ENCODE measurements at regions not wholly inside any gene's neighbourhood (a gene's known extent, or its start where the extent isn't known, plus 50 kb on each side); places are given as distances from the start of the nearest gene placed in this dataset.
"Not testable (repeated sequence)": the region's sequence is repeated elsewhere in the genome, so short reads cannot be mapped to it uniquely, and the experiment has no call there.

- no peak overlapping the region for H3K4me3 ChIP-seq (ENCODE audit: low read depth, low read length)
- no peak for TF ChIP-seq CTCF (IDR thresholded peaks at IDR 0.05; ENCODE audit: low read depth, low read length, missing control alignments)
- no peaks in the 10 kb centered on the region for H3K36me3 ChIP-seq (replicated peaks)
- DNase-seq = no peak
- no peaks in the 10 kb centered on the region for H3K27me3 ChIP-seq (replicated peaks)
- in situ Hi-C loops (cut with HindIII; ENCODE audit: low pct_ligation_motif_present, low sequenced_read_pairs) = no loop called here
- H3K27ac ChIP-seq = no peak overlapping the region
Measured at GRCh38 chr4:11647433-11647832, 218.7 kb upstream of the HS3ST1 start.

- H3K36me3 ChIP-seq (replicated peaks); in situ Hi-C loops (cut with HindIII; ENCODE audit: low pct_ligation_motif_present, low sequenced_read_pairs); H3K4me3 ChIP-seq (ENCODE audit: low read depth, low read length): not testable (repeated sequence)
Measured at GRCh38 chr4:11643081-11643480, 214.4 kb upstream of the HS3ST1 start.

GRCh38 chr4:11640584-11640983 lies 211.9 kb upstream of the HS3ST1 start:
- Histone ChIP-seq H3K36me3 (replicated peaks) (no peaks in the 10 kb centered on the region), H3K27ac (no peak overlapping the region), H3K4me3 (ENCODE audit: low read depth, low read length) (no peak overlapping the region), H3K27me3 (replicated peaks) (no peaks in the 10 kb centered on the region)
- no peak for TF ChIP-seq CTCF (IDR thresholded peaks at IDR 0.05; ENCODE audit: low read depth, low read length, missing control alignments)
- DNase-seq = no peak
- in situ Hi-C loops (cut with HindIII; ENCODE audit: low pct_ligation_motif_present, low sequenced_read_pairs) = no loop called here

More at GRCh38 chr4:11643081-11643480, 214.4 kb upstream of the HS3ST1 start:
- not testable (repeated sequence) for H3K27ac ChIP-seq; DNase-seq; H3K27me3 ChIP-seq (replicated peaks)

GRCh38 chr4:11636551-11636950 lies 207.9 kb upstream of the HS3ST1 start:
- no peak for DNase-seq
- no peaks in the 10 kb centered on the region for H3K36me3 ChIP-seq (replicated peaks)
- H3K27me3 ChIP-seq (replicated peaks) = no peaks in the 10 kb centered on the region
- H3K27ac ChIP-seq = no peak overlapping the region
- TF ChIP-seq CTCF (IDR thresholded peaks at IDR 0.05; ENCODE audit: low read depth, low read length, missing control alignments) = no peak
- no peak overlapping the region for H3K4me3 ChIP-seq (ENCODE audit: low read depth, low read length)
- in situ Hi-C loops (cut with HindIII; ENCODE audit: low pct_ligation_motif_present, low sequenced_read_pairs) = no loop called here

- in situ Hi-C loops (cut with HindIII; ENCODE audit: low pct_ligation_motif_present, low sequenced_read_pairs) = no loop called here
- H3K27me3 ChIP-seq (replicated peaks) = no peaks in the 10 kb centered on the region
- TF ChIP-seq CTCF (IDR thresholded peaks at IDR 0.05; ENCODE audit: low read depth, low read length, missing control alignments) = no peak
- no peak overlapping the region for H3K4me3 ChIP-seq (ENCODE audit: low read depth, low read length)
- H3K36me3 ChIP-seq (replicated peaks) = no peaks in the 10 kb centered on the region
- no peak overlapping the region for H3K27ac ChIP-seq
- no peak for DNase-seq
Measured at GRCh38 chr4:11636031-11636430, 207.3 kb upstream of the HS3ST1 start.

- H3K27me3 ChIP-seq (replicated peaks) = no peaks in the 10 kb centered on the region
- no peak overlapping the region for H3K4me3 ChIP-seq (ENCODE audit: low read depth, low read length)
- DNase-seq = peak; percentile 22
- no peaks in the 10 kb centered on the region for H3K36me3 ChIP-seq (replicated peaks)
- in situ Hi-C loops (cut with HindIII; ENCODE audit: low pct_ligation_motif_present, low sequenced_read_pairs) = no loop called here
- no peak overlapping the region for H3K27ac ChIP-seq
- TF ChIP-seq CTCF (IDR thresholded peaks at IDR 0.05; ENCODE audit: low read depth, low read length, missing control alignments) = no peak
Measured at GRCh38 chr4:11635342-11635741, 206.6 kb upstream of the HS3ST1 start.
